AG20443 (cell line): ENCODE measurements at regions not wholly inside any gene's neighbourhood (a gene's known extent, or its start where the extent isn't known, plus 50 kb on each side); places are given as distances from the start of the nearest gene placed in this dataset.

Experiments
- DNase-seq: peaks from one replicate; pipeline ENCODE4 v3.0.0; 2012; ENCODE audit warnings: low spot score, mixed read lengths

- no peak for DNase-seq
Observed at GRCh38 chr13:68473834-68474326, 1243.7 kb upstream of the PCDH9 start.

DNA sequence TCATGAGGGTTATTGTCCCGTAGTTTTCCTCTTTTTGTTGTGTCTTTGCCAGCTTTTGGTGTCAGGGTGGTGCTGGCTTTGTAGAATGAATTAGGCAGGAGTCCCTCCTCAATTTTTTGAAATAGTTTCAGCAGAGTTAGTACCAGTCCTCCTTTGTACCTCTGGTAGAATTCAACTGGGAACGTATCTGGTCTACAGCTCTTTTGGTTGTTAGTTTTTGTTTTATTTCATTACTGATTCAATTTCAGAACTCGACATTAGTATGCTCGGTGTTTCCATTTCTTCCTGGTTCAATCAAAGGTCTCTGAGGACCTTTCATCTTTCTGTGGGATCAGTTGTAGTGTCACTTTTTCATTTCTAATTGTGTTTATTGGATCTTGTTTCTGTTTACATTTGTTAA, 1237.0 kb upstream of the PCDH9 start:
- no peak for DNase-seq

DNA sequence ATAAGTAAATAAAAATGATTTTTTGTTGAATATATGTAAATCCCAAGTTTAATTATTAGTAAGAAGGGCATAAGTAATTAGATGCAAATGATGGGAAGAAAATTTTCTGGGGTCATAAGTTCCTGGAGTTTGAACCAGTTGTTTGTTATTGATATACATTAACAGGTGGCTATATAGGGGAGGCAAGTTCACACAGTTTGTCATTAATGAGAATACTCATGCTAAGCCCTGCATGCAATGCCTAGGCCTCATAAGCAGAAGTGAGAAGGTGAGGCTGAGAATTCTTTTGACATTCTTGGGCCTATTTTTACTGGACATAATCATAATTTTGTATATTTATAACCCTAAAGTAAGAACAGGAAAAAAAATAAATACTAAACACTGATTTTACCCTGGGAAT, 1210.7 kb upstream of the PCDH9 start:
- DNase-seq, result no peak

- DNase-seq, result no peak
Observed at GRCh38 chr13:68439817-68440216, 1209.7 kb upstream of the PCDH9 start.

- no peak for DNase-seq
Observed at GRCh38 chr13:68428292-68428691, 1198.2 kb upstream of the PCDH9 start.

DNA sequence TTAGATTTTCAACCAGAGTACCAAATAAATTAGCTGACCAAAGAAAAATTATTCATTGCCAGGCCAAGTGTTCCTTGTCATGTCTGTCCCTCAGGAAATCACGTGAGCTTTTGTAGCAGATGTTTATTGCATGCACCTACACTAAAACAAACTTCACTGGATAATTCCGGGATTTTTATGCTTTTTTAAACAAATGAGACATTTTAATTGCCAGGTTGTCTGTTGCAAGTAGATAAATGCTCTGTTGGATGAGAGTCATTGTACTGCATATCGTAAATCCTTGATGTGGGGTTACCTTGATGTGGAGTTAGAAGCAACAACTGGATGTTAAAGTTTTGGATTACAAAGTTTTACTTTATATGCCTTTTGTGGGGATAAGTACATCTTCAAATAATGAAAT, 1187.7 kb upstream of the PCDH9 start:
- DNase-seq, result no peak

DNA sequence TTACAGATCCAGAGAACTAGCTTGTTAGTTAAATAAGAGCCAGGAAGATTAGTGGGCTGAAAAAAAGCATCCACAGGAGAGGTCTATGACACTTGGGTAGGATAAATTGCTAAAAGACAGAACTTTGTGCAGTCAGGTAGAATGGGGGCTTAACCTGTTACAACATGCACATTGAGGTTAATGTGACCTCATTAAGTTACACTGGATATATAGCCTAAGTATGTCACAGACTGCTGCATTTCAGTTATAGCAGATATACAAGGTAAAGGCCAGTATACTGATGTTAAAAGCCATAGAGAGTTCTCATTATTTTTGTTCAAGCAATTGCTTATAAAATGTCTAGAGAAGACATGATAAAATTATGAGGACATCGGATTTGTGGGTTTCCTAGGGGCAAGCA, 1179.9 kb upstream of the PCDH9 start:
- no peak for DNase-seq

GRCh38 chr13:68390987-68391386, 1160.9 kb upstream of the PCDH9 start:
- no peak for DNase-seq

DNA sequence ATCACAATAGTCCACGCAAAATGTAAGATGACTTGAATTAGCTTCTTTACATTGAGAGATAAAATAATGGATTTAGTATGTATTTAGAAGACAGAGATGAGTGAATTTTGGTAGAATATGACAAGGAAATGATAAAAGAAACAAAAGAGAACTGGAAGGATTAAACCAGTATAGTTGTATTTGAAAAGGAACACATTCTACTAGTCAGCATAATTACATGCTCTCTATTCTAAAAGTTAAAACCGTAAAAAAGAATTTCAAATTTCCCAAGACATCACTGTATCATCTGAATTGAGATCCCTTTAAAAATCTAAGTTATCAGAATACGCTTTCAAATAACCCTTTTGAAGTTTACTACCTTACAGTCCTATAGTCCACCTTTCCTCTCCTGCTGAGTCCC, 1156.7 kb upstream of the PCDH9 start:
- DNase-seq, result no peak

GRCh38 chr13:68380041-68380973, 1150.2 kb upstream of the PCDH9 start:
- DNase-seq, result no peak

GRCh38 chr13:68378294-68378693, 1148.2 kb upstream of the PCDH9 start:
- DNase-seq, result no peak

DNA sequence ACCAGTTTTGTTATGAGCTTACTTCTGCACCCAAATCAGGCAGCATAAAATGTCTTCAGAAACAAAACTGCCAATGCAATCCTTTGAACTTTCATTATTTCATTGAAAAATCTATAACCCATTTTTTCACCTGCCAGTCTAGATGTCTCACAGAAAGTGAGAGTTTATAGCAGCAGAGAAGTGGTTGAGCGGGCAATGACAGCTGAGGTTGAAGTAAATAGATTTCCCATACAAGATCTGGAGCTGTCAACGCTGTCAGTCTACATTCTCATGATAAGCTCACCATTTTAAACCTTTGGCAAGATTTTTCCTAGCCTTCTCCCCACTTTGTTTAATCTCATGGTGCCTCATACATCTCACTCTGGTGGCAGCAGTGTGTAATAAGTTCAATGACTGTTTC, 1144.9 kb upstream of the PCDH9 start:
- DNase-seq, result no peak

DNA sequence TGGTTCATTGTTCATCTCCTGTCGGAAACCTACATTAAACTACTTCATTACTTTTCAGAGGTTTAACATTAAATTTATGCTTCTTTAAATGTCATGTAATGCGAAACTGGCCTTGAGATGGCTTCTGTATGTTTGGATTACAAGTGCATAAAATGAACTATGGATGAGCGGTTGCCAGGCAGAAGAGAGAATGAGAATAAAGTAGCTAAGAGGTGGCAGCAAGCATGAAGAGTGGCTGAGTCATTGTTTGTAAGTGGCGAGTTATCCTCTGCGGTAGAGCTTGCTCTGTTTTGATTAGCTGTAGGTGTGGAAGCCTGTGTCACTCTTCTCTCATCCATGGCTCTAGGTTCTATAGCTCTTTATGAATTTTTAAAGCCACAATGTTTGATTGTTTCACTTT, 1139.6 kb upstream of the PCDH9 start:
- DNase-seq, result no peak

GRCh38 chr13:68368922-68369321, 1138.8 kb upstream of the PCDH9 start:
- DNase-seq, result no peak

DNA sequence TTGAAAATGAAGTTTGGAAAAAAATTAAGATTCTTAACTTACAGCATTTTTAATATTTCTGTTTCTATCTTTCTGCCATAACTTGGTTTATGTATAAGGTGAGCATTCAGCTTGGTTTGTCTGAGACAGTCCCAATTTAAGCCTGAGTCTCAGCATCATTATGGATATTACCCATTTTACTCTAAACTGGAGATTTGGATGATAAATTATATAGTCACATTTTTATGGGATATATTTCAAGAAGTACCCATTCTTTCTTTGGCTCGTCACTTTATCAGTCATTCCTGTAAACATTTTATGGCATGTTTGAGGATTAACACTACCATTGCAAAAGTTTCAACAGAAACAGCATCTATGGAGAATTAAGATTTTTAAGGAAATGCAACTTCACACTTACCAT, 1129.0 kb upstream of the PCDH9 start:
- DNase-seq, result no peak

GRCh38 chr13:68358294-68358705, 1128.2 kb upstream of the PCDH9 start:
- DNase-seq, result no peak

DNA sequence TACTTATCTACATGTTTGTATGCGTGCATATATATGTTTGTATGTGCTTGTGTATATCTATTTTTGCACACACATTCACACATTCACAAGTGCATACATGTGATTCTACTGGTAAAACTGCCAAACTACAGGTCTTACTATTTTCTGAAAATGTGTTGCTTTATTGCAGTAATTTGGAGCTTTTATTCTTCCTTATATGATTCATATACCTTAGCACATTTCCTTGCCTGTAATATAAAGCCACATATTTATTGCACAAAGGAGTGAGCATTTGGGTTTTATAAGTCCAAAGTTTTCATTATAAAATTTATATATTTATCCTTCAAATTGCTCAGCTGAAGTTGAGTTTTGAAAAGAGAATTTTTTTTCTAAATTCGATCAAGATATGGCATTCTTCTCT, 1120.4 kb upstream of the PCDH9 start:
- DNase-seq, result no peak

DNA sequence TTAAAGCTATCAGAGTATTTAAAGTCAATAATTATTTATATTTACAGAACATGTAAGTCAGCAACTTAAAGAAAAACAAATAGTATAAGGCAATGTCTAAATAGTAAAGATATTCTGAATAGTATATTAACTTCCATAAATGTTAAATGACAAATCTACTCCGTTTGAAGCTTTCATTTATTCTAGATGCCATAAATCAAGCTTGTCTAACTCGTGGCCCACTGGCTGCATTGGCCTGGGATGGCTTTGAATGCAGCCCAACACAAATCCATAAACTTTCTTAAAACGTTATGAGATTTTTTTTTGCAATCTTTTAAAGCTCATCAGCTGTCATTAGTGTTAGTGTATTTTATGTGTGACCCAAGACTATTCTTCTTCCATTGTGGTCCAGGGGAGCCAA, 1117.1 kb upstream of the PCDH9 start:
- DNase-seq, result no peak

- DNase-seq, result no peak
Observed at GRCh38 chr13:68345963-68346531, 1115.9 kb upstream of the PCDH9 start.

DNA sequence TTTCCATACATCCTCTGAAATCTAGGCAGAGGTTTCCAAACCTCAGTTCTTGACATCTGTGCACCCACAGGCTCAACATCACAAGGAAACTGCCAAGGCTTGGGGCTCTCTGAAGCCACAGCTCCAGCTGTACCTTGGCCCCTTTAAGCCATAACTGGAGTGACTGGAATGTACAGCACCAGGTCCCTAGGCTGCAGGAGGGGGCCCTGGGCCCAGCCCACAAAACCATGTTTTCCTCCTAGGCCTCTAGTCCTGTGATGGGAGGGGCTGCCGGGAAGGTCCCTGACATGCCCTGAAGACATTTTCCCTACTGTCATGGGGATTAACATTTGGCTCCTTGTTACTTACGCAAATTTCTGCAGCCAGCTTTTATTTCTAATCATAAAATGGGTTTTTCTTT, 1093.0 kb upstream of the PCDH9 start:
- DNase-seq, result no peak

DNA sequence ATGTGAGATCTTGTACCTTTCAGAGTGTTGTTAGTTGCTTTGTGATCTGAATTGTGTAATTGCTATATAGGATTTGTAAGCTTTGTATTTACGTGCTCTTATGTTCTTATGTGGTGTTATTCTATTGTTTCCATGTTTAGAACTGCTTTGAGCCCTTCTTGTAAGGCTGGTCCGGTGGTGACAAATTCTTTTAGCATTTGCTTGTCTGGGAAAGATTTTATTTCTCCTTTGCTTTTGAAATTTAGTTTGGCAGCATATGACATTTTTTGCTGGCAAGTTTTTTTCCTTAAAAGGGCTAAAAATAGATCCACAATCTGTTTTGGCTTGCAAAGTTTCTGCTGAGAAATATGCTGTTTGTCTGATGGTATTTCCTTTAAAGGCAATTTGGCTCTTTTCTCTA, 1089.2 kb upstream of the PCDH9 start:
- no peak for DNase-seq

DNA sequence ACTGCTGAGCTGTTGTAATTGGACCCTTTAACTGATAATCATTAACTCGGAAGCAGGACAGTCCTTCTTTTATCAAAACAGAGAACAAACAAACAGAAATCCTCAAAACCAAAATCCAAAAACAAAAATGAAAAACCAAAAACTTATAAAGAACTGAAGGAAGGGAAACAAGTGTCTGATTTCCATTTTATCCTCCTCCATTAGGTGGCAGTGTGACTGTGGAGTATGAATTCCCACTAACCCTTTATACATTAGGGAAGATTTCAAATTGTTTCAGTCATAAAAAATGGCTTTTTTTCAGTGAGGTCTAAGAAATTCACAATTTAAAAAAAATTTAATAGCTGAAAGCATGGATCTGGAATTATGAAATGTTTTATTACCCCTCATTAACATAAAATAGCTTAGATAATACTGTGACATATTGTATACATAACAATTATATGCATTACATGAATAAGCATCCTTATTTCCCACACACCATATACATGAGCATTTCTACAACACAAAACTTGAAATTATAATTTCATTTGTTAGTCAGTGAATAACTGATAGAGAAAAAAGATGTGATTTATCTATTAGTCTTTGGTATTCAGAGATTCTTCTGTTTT, 1074.3 kb upstream of the PCDH9 start:
- DNase-seq, result no peak

DNA sequence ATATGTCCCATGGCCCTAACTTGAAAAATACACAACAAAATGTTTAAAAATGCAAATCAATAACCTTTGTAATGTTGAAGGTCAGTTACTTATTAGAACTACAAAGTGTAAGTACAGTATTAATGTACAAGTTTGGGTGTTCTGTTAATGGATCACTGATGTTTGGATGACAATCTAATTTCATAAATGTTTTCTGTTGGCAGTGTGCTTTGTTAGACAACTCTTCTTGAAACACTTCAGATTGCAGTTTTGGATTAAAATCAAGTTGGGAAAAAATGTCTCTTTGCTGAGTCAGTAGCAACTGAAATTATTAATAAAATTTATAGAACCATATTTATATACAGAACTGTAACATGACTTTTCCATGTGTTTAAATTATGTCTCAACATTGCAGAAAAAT, 1063.5 kb upstream of the PCDH9 start:
- DNase-seq, result no peak
